ENCODE measurements at regions not wholly inside any gene's neighbourhood (a gene's known extent, or its start where the extent isn't known, plus 50 kb on each side); places are given as distances from the start of the nearest gene placed in this dataset.

- TF ChIP-seq, protein P1, sequence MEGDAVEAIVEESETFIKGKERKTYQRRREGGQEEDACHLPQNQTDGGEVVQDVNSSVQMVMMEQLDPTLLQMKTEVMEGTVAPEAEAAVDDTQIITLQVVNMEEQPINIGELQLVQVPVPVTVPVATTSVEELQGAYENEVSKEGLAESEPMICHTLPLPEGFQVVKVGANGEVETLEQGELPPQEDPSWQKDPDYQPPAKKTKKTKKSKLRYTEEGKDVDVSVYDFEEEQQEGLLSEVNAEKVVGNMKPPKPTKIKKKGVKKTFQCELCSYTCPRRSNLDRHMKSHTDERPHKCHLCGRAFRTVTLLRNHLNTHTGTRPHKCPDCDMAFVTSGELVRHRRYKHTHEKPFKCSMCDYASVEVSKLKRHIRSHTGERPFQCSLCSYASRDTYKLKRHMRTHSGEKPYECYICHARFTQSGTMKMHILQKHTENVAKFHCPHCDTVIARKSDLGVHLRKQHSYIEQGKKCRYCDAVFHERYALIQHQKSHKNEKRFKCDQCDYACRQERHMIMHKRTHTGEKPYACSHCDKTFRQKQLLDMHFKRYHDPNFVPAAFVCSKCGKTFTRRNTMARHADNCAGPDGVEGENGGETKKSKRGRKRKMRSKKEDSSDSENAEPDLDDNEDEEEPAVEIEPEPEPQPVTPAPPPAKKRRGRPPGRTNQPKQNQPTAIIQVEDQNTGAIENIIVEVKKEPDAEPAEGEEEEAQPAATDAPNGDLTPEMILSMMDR (conservative IDR thresholded peaks at IDR 0.05 in 1 of 2, IDR thresholded peaks at IDR 0.05 in 1 of 2; ENCODE audit: low read depth in 1 of 2, low read length in 2 of 2): no peak
- TF ChIP-seq EZH2 (IDR thresholded peaks at IDR 0.05; ENCODE audit: low read length, missing control alignments): no peak
Observed at GRCh38 chr2:104280216-104280615, 573.7 kb upstream of the POU3F3 start.

Data from fibroblast of lung (primary cell).